ENCODE measurements at regions not wholly inside any gene's neighbourhood (a gene's known extent, or its start where the extent isn't known, plus 50 kb on each side); places are given as distances from the start of the nearest gene placed in this dataset.

DNA sequence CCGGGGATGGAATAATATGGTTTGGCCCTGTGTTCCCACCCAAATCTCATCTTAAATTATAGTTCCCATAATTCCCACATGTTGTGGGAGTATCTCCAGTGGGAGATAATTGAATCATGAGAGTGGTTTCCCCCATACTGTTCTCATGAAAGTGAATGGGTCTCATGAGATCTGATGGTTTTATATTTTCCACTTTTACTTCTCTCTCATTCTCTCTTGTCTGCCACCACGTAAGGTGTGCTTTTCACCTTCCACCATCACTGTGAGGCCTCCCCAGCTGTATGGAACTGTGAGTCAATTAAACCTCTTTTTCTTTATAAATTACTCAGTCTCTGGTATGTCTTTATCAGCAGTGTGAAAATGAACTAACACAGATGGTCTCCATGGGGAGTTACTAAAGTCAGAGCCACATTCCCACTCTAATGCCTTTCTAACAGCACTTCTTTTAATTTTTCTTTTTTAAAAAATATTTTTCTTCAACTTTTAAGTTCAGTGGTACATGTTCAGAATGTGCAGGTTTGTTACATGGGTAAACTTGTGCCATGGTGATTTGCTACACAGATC, 306.6 kb downstream of the DTHD1 start:
- TF ChIP-seq POLR2A (IDR thresholded peaks at IDR 0.05) (no peak), POLR2AphosphoS5 (IDR thresholded peaks at IDR 0.05) (no peak)
- TF ChIP-seq, protein P1, sequence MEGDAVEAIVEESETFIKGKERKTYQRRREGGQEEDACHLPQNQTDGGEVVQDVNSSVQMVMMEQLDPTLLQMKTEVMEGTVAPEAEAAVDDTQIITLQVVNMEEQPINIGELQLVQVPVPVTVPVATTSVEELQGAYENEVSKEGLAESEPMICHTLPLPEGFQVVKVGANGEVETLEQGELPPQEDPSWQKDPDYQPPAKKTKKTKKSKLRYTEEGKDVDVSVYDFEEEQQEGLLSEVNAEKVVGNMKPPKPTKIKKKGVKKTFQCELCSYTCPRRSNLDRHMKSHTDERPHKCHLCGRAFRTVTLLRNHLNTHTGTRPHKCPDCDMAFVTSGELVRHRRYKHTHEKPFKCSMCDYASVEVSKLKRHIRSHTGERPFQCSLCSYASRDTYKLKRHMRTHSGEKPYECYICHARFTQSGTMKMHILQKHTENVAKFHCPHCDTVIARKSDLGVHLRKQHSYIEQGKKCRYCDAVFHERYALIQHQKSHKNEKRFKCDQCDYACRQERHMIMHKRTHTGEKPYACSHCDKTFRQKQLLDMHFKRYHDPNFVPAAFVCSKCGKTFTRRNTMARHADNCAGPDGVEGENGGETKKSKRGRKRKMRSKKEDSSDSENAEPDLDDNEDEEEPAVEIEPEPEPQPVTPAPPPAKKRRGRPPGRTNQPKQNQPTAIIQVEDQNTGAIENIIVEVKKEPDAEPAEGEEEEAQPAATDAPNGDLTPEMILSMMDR (IDR thresholded peaks at IDR 0.05 in 8 of 11, conservative IDR thresholded peaks at IDR 0.05 in 3 of 11): no peak
